Adrenal gland (tissue), 9 donors: ENCODE measurements at regions not wholly inside any gene's neighbourhood (a gene's known extent, or its start where the extent isn't known, plus 50 kb on each side); places are given as distances from the start of the nearest gene placed in this dataset.

ENCODE experiments used
- DNase-seq, 7 donors: peaks; one replicate each; pipeline ENCODE4 v3.0.0-alpha.2; 2019 to 2020
- H3K27ac ChIP-seq, 5 donors: fragments of 200-600 bp; sonication (generic) in 4 of 5; 1 replicate in 3 of 5; 2 replicates in 2 of 5; pipeline versions ENCODE4 v1.5.1 to v1.8.0; 2016 to 2020; ENCODE audit warnings: mild to moderate bottlenecking in 1 of 5
- H3K27me3 ChIP-seq: fragments of 200-600 bp; 2 replicates; pipeline ENCODE4 v1.8.0; 2021
- H3K36me3 ChIP-seq, 2 donors: fragments of 200-600 bp; replicated peaks in 1 of 2; 1 replicate in 1 of 2; 2 replicates in 1 of 2; pipeline versions ENCODE4 v1.5.1 to v1.8.0; 2018 to 2022
- H3K4me1 ChIP-seq, 2 donors: fragments of 200-600 bp; replicated peaks in 1 of 2; 1 replicate in 1 of 2; 2 replicates in 1 of 2; pipeline versions ENCODE4 v1.5.1 to v1.8.0; 2018 to 2021
- H3K4me3 ChIP-seq, 4 donors: fragments of 200-600 bp; sonication (generic) in 3 of 4; one replicate each; pipeline ENCODE4 v1.5.1; 2016 to 2018
- H3K9me3 ChIP-seq, 3 donors: fragments of 200-600 bp; sonication (generic) in 1 of 3; replicated peaks in 1 of 3; 1 replicate in 2 of 3; 2 replicates in 1 of 3; pipeline versions ENCODE4 v1.5.1 to v1.8.0; 2016 to 2021
- POLR2A ChIP-seq, 2 donors: fragments of 450-650 bp; IDR thresholded peaks; one replicate each; pipeline ENCODE4 v1.6.1; 2017; ENCODE audit warnings: antibody characterized with exemption in 2 of 2, mild to moderate bottlenecking in 2 of 2, moderate library complexity in 1 of 2
- WGBS, 4 donors: extraction: QIAGEN DNeasy Blood & Tissue Kit in 2 of 4; methylation state at CpG; one replicate each; pipeline versions ENCODE4 v1.1.5 to v1.1.7; 2013 to 2017; 5-methylcytosine and 5-hydroxymethylcytosine counted together
- intact Hi-C, 2 donors: fragments of 100-400 bp; cut with DNase I; formaldehyde crosslinking; loops; one replicate each; pipeline versions ENCODE4 v1.14.1 to v1.15.0; 2022 to 2023
- TF ChIP-seq, protein P1 (sequence below), 6 experiments: fragments of 450-650 bp in 4 of 6; fragments of 200-600 bp in 2 of 6; sonication (generic) in 1 of 6; IDR thresholded peaks; 1 replicate in 5 of 6; 2 replicates in 1 of 6; pipeline versions ENCODE4 v1.5.1 to v1.8.0; 2016 to 2021; ENCODE audit warnings: antibody characterized with exemption in 6 of 6, mild to moderate bottlenecking in 2 of 6, moderate library complexity in 1 of 6
- donor health status: healthy with polysubstance abuse.
- donor health status: Bipolar disorder and iron deficiency.
- donor health status: DM: yes; HTN: yes; CAD: no.
- donor health status: DM: no; HTN: no; CAD: no.
- donor health status: DM: no; HTN: no; CAD: no.

DNA sequence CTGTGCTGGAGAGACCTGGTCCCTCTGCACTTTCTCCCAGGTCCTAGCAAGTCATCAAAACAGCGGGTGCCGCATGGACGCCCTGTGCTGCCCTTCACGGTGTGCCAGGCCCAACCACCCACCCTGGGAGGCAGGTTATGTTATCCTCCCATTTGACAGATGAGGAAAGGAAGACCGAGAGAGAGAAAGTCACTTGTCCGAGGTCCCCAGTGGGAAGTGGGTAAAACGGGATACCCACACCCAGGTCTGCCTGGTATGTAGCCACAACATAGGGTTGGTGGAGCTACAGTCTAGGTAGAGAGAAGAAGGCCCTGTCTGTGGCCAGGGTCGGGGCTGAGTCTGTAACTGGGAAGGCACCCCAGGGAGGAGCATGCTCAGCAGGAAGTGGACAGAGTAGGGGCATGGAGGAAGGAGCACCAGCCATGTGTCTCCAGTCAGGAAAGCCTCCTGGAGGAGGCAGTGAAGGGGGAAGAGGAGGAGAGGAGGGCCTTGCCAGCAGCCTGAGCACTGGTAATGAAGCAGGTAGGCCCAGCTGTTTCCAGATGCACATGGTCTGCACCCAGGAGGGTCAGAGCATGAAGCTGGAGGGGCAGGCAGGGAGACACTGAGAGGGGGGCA, 98.4 kb downstream of the ZFP36L2 start:
- intact Hi-C loops, result loop anchor here (10.0 kb wide), 2 partner anchors 103 to 153 kb away; no protein-coding TSS in a partner anchor
- no peak for DNase-seq
- TF ChIP-seq POLR2A (IDR thresholded peaks at IDR 0.05), result no peak
- TF ChIP-seq, protein P1, sequence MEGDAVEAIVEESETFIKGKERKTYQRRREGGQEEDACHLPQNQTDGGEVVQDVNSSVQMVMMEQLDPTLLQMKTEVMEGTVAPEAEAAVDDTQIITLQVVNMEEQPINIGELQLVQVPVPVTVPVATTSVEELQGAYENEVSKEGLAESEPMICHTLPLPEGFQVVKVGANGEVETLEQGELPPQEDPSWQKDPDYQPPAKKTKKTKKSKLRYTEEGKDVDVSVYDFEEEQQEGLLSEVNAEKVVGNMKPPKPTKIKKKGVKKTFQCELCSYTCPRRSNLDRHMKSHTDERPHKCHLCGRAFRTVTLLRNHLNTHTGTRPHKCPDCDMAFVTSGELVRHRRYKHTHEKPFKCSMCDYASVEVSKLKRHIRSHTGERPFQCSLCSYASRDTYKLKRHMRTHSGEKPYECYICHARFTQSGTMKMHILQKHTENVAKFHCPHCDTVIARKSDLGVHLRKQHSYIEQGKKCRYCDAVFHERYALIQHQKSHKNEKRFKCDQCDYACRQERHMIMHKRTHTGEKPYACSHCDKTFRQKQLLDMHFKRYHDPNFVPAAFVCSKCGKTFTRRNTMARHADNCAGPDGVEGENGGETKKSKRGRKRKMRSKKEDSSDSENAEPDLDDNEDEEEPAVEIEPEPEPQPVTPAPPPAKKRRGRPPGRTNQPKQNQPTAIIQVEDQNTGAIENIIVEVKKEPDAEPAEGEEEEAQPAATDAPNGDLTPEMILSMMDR (IDR thresholded peaks at IDR 0.05), result no peak
- Histone ChIP-seq H3K4me1 (peaks cover 10 to 40% of the 10 kb centered on the region in 2 donors), H3K27me3 (no peaks in the 10 kb centered on the region), H3K27ac (peak overlapping the region in 3 of 5 donors; percentile 18 to 88 (median 74)), H3K36me3 (no peaks in the 10 kb centered on the region), H3K4me3 (no peak overlapping the region), H3K9me3 (no peaks in the 10 kb centered on the region)
- 69 to 96% (median 77%) methylated on average over 7 to 8 of the region's 8 CpGs for WGBS, 4 donors

DNA sequence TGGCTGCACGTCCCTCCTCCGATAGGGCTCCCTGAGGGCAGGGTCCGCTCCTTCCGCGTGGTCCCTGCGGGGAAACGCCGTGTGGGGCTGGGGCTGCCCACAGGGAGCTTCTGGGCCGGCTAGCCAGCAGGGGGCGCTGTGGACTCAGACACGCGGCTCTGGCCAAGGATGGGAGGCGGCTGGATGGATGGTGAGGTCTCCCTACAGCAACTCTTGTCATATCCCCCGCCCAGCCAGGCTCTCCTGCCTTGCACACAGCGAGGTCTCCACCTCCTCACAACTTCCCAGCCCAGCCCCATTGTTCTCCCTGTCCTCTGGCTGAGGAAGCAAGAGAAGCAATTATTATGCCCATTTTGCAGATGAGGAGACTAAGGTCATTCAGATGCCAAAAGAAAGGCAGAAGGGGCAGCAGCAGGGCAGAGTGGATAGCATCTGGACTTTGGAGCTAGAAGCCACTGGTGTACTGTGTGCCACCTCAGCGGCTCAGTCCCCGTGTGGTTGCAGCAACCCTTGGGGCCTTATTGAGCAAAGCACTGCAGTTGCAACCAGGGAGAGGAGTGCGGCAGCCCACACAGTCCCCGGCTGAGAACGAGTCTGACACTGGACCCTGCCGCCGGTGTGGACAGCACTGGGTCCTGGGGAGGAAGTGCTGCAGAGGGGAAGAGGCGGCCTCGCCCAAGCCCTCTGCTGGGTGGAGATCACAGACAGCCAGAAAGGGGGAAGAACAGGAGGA, 99.0 kb downstream of the ZFP36L2 start:
- Histone ChIP-seq H3K9me3 (no peaks in the 10 kb centered on the region), H3K27me3 (no peaks in the 10 kb centered on the region), H3K36me3 (no peaks in the 10 kb centered on the region), H3K4me3 (no peak overlapping the region), H3K4me1 (peaks cover 10 to 36% of the 10 kb centered on the region in 2 donors), H3K27ac (peak overlapping the region in 2 of 5 donors; percentile 74 to 88)
- WGBS, 4 donors, result 61 to 80% (median 67%) methylated on average over 11 to 24 of the region's 24 CpGs
- DNase-seq, result peak; percentile 56 to 82 (median 75)
- intact Hi-C loops, result loop anchor here (10.0 kb wide), 2 partner anchors 103 to 153 kb away; no protein-coding TSS in a partner anchor
- TF ChIP-seq, protein P1 (IDR thresholded peaks at IDR 0.05), result peak; percentile 47 to 71 (median 61)
- TF ChIP-seq POLR2A (IDR thresholded peaks at IDR 0.05), result no peak

DNA sequence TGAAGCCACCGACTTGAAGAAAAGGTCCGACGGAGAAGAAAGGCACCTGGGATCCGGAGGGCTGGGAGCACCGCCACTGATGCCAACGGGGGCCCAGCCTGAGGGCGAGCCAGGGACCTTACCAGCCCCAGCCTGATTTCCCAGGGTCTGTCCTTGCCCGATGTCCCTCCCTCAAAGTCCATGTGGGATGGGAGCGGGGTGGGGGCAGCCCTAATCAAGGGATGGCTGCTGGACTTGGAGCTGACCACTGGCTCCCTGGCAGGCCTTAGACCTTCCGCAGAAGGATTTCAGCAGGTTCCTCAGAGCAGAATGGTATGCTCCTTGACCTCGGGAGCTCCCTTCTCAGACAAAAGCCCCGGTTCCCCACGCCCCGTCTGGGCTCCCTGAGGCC, 99.6 kb downstream of the ZFP36L2 start:
- intact Hi-C loops, result loop anchor here (10.0 kb wide), 2 partner anchors 102 to 152 kb away; no protein-coding TSS in a partner anchor
- no peaks in the 10 kb centered on the region for H3K27me3 ChIP-seq
- no peak overlapping the region for H3K4me3 ChIP-seq
- no peaks in the 10 kb centered on the region for H3K36me3 ChIP-seq
- 78 to 96% (median 91%) methylated on average over 3 to 14 of the region's 14 CpGs for WGBS, 4 donors
- H3K27ac ChIP-seq, result peak overlapping the region in 1 of 5 donors; percentile 88
- no peak for DNase-seq
- no peaks in the 10 kb centered on the region for H3K9me3 ChIP-seq
- H3K4me1 ChIP-seq, result peaks cover 10 to 32% of the 10 kb centered on the region in 2 donors
- TF ChIP-seq, protein P1 (IDR thresholded peaks at IDR 0.05), result no peak
- TF ChIP-seq POLR2A (IDR thresholded peaks at IDR 0.05), result no peak
